ENCODE measurements at regions not wholly inside any gene's neighbourhood (a gene's known extent, or its start where the extent isn't known, plus 50 kb on each side); places are given as distances from the start of the nearest gene placed in this dataset.
A peak's percentile ranks its signal among the peaks of the same experiment; 100 is the strongest.

- TF ChIP-seq CTCF (conservative IDR thresholded peaks at IDR 0.05): no peak
- no peak overlapping the region for H3K27ac ChIP-seq
Measured at GRCh38 chr6:144578385-144579350, 293.5 kb downstream of the UTRN start.

- no peak overlapping the region for H3K27ac ChIP-seq
- no peak for TF ChIP-seq CTCF (conservative IDR thresholded peaks at IDR 0.05)
Measured at GRCh38 chr6:144580039-144580438, 294.9 kb downstream of the UTRN start.

GRCh38 chr6:144580771-144581170 is 295.6 kb downstream of the UTRN start:
- no peak overlapping the region for H3K27ac ChIP-seq
- no peak for TF ChIP-seq CTCF (conservative IDR thresholded peaks at IDR 0.05)

- peak; percentile 69 for TF ChIP-seq CTCF (conservative IDR thresholded peaks at IDR 0.05)
- no peak overlapping the region for H3K27ac ChIP-seq
Measured at GRCh38 chr6:144581812-144582537, 296.8 kb downstream of the UTRN start.

DNA sequence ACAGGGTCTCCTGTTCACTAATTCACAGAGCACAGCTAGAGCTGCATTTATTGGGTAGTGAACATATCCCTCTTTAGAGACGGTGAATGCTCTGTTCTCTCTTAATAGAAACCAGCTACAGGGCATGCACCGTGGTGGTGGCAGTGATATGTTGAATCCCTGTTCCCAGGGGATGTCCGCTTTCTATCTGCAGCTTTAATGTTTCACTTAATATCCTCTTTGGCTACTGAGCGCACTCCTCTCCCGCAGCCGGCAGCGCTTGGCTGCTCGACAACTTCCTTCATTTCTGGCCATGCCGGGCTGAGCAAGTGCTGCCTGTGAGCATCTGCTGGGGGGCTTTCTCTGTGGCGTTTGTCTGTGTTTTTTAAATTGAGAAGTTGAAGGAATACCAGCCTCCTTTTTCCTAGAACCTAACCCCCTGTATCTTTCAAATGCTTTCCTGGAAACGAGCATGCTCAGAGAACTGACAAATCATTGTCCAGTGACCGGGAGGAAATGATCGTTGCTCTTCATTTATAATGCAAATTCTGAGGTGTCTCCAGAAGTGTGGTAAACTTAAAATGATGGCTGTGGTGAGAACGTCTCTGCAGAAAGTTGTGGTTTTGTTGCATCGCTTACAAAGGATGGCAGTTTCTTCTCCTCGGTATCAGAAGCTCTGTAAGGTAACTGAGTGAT is 297.9 kb downstream of the UTRN start:
- H3K27ac ChIP-seq: peak overlapping the region; percentile 12
- no peak for TF ChIP-seq CTCF (conservative IDR thresholded peaks at IDR 0.05)

GRCh38 chr6:144583614-144583954 is 298.4 kb downstream of the UTRN start:
- TF ChIP-seq CTCF (conservative IDR thresholded peaks at IDR 0.05): no peak
- peak overlapping the region; percentile 12 for H3K27ac ChIP-seq

Data from VCaP (cell line).